GM10266 (cell line): ENCODE measurements at regions not wholly inside any gene's neighbourhood (a gene's known extent, or its start where the extent isn't known, plus 50 kb on each side); places are given as distances from the start of the nearest gene placed in this dataset.
A peak's percentile ranks its signal among the peaks of the same experiment; 100 is the strongest.
"Not testable (repeated sequence)": the region's sequence is repeated elsewhere in the genome, so short reads cannot be mapped to it uniquely, and the experiment has no call there.

Experiments
- DNase-seq: peaks from one replicate; pipeline ENCODE4 v3.0.0; 2012; ENCODE audit errors: extremely low spot score
- TF ChIP-seq, protein P1 (sequence below): IDR thresholded peaks from 2 replicates; pipeline ENCODE4 v1.5.1; 2012; ENCODE audit warnings: mild to moderate bottlenecking, low read depth; ENCODE audit not compliant: control insufficient read depth, insufficient read depth; ENCODE audit errors: missing control alignments

DNA sequence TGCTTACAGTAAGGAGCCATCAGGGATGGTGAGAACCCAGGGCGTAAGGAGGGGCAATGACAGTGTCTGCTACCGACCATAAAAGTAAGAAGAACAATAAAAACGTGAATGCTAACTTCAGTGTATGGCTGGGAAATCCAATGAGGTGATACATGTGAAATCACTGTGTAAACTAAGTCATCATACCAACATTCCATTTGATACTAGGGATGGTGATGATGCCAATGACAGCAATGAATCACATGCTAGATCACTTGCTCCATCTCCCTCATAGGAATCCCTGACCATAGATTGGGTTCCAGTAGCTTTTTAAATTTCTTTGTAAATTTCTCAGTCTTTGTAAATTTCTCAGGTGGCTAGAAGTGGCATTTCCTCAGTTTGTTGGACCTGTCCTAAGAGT is 146.3 kb downstream of the SMIM20 start:
- no peak for DNase-seq
- TF ChIP-seq, protein P1, sequence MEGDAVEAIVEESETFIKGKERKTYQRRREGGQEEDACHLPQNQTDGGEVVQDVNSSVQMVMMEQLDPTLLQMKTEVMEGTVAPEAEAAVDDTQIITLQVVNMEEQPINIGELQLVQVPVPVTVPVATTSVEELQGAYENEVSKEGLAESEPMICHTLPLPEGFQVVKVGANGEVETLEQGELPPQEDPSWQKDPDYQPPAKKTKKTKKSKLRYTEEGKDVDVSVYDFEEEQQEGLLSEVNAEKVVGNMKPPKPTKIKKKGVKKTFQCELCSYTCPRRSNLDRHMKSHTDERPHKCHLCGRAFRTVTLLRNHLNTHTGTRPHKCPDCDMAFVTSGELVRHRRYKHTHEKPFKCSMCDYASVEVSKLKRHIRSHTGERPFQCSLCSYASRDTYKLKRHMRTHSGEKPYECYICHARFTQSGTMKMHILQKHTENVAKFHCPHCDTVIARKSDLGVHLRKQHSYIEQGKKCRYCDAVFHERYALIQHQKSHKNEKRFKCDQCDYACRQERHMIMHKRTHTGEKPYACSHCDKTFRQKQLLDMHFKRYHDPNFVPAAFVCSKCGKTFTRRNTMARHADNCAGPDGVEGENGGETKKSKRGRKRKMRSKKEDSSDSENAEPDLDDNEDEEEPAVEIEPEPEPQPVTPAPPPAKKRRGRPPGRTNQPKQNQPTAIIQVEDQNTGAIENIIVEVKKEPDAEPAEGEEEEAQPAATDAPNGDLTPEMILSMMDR = no peak

DNA sequence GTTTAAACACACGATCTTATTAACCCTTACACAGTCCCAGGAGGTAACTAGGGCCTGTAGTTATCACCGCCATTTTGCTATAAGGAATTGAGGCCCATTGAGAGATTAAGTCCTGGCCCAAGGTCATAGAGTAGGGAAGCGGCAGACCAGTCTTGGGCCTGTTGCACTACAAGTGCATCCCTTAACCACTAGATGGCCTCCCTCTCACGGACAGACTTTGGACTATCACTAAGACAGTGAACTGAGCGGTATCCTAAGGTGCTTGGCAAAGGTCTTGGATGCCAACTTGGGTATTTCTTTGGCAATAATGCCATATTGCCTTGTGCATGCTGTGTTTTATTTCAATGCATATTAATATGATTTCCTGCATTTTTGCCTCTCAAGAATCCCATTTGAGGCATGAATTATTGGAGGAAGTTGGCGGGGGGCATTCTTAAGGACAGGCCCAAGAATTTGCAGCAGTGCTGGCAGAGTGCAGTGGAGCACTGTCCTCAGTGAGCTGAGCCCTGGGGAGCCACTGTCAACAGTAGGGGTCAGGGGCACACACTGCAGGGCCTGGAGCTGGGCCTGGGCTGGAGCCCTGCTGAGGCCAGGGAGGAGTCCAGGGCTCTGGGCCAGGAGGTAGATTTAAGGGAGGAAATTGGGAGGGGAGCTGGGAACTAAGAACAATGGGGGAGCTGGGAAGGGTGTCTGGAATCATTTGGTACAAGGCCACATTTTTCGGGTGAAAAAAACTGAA is 147.4 kb downstream of the SMIM20 start:
- TF ChIP-seq, protein P1 = peak; percentile 64
- peak; percentile 61 for DNase-seq

DNA sequence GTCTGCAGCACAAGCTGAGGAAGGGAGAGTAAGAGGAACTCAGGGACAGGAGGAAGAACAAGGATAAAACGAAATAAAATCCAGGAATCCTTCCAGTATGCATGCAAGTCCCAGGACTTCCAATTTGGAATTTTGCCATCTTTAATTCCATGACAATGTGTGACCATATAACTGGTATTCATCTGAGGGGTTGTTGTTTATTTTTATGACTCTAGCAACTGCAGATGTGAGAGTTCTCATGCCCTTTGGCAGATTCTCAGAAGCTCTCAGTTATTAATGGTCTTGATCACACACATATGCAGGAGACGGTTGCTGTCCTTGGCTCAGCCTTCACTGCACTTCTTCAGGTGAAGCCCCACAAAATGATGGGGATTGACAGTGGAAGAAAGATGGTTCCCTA is 148.2 kb downstream of the SMIM20 start:
- no peak for DNase-seq
- TF ChIP-seq, protein P1 = no peak

DNA sequence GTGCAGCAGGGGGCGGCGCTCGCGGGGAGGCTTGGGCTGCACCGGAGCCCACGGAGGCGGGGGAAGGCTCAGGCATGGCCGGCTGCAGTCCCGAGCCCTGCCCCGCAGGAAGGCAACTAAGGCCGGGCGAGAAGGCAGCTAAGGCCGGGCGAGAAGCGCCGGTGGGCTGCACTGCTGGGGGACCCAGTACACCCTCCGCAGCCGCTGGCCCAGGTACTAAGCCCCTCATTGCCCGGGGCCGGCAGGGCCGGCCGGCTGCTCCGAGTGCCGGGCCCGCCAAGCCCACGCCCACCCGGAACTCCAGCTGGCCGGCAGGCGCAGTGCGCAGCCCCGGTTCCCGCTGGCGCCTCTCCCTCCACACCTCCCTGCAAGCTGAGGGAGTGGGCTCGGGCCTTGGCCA is 150.0 kb downstream of the SMIM20 start:
- not testable (repeated sequence) for DNase-seq

DNA sequence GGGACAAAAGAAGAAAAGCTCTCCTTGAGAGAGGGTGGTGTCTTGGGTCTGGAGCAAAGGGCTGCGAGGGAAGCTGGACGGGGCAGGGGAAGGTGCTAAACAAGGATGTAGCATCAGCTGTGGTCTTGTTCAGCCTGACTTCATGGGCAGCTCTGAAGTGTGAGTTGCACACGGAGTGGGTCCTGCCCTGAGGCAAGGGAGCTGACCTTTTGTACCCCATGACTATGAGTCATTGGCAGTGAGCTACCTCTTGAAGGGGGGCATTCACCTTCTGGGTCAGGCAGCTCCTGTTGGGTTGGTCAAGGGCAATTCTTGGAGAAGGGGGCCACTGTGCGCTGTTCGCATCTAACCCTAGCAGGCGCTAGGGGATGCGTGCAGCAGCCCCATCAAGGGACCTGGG is 151.8 kb downstream of the SMIM20 start:
- no peak for DNase-seq
- TF ChIP-seq, protein P1 = no peak

DNA sequence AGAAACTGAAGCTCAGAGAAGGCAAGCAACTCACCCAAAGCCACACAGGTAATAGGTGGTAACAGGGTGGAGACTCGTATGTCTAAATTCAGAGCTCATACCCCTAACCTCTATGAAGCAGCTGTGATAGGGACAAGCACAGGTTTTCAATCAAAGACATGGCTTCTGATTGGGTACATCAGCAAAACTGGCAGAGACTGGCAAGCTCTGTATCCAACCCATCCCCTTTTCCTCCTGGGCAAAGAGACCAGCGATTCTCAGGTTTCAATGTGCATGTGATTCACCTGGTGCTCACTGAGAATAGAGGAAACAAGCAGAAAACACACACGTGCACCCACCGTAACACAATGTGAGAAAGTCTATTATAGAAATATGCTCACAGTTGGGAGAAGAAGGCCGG is 153.0 kb downstream of the SMIM20 start:
- TF ChIP-seq, protein P1 = no peak
- DNase-seq = no peak

DNA sequence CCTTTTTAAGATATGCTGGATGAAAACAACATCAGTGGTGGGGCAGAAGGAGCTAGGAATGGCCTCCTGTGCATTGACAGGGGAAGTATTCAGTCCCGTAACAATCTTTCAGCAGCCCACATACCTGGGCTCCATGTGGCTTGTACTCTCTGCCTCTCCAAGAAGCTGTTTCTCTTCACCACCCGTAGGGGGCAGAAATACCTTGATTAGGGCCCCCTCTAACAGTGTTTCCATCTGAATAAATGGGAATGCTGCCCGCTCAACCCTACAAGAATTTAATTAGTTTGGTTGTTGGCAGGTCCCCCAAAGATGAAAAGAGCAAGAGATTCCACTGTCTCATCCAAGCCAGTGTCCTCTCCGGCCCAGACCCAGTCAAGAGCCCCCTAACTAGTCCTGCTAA is 155.2 kb downstream of the SMIM20 start:
- peak; percentile 65 for DNase-seq
- TF ChIP-seq, protein P1 = peak; percentile 63

DNA sequence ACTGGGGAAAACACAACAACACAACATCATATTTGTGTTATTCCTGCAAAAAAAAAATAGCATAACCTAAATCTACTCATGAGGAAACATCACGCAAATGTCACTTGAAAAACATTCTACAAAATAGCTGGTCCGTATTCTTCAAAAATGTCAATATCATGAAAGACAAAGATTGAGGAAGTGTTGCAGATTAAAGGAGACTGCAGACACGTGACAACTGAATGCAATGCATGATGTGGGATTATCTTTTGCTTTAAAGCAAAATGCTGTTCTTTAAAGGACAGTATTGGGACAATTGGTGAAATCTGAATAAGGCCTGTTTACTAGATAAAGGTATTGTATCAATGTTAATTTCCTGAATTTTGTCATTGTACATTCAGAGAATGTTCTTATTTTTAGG is 157.7 kb downstream of the SMIM20 start:
- no peak for DNase-seq
- TF ChIP-seq, protein P1 = no peak
